Natural killer cell (primary cell): ENCODE measurements at regions not wholly inside any gene's neighbourhood (a gene's known extent, or its start where the extent isn't known, plus 50 kb on each side); places are given as distances from the start of the nearest gene placed in this dataset.

Experiments used
- ATAC-seq, 3 donors: fragments of 150-1000 bp in 2 of 3; fragments of 200-7000 bp in 1 of 3; cut with Tn5 transposase; 1 replicate in 1 of 3; 2 replicates in 2 of 3; pipeline ENCODE4 v1.10.0; 2021; ENCODE audit warnings: mild to moderate bottlenecking in 2 of 3, moderate library complexity in 2 of 3
- DNase-seq, 2 donors: peaks; one replicate each; pipeline versions ENCODE4 v3.0.0 to v3.0.0-alpha.2; 2013 to 2021; ENCODE audit warnings: mixed read lengths in 1 of 2
- H3K27ac ChIP-seq: one replicate; pipeline ENCODE4 v1.5.1; 2013; ENCODE audit warnings: mild to moderate bottlenecking, low read length
- H3K27me3 ChIP-seq: one replicate; pipeline ENCODE4 v1.6.1; 2013; ENCODE audit warnings: low read length; ENCODE audit not compliant: control insufficient read depth, insufficient read depth
- H3K36me3 ChIP-seq: one replicate; pipeline ENCODE4 v1.6.1; 2013; ENCODE audit warnings: low read length; ENCODE audit not compliant: control insufficient read depth, insufficient read depth
- H3K4me1 ChIP-seq: one replicate; pipeline ENCODE4 v1.6.1; 2013; ENCODE audit warnings: low read length; ENCODE audit not compliant: control insufficient read depth, insufficient read depth
- H3K4me3 ChIP-seq: one replicate; pipeline ENCODE4 v1.5.1; 2013; ENCODE audit warnings: low read length
- H3K9me3 ChIP-seq: one replicate; pipeline ENCODE4 v1.6.1; 2013; ENCODE audit warnings: low read length; ENCODE audit not compliant: control insufficient read depth, insufficient read depth
- H3K27ac Mint-ChIP-seq, 2 donors: one replicate each; pipeline ENCODE4 v1.8.0; 2022; ENCODE audit warnings: mild to moderate bottlenecking in 2 of 2, mixed read lengths in 2 of 2, moderate library complexity in 1 of 2
- H3K27me3 Mint-ChIP-seq, 2 donors: one replicate each; pipeline ENCODE4 v1.8.0; 2022; ENCODE audit warnings: low read depth in 2 of 2, mixed read lengths in 2 of 2
- H3K36me3 Mint-ChIP-seq: one replicate; pipeline ENCODE4 v1.8.0; 2022; ENCODE audit warnings: mixed read lengths
- H3K4me1 Mint-ChIP-seq, 2 donors: one replicate each; pipeline ENCODE4 v1.8.0; 2022; ENCODE audit warnings: mixed read lengths in 2 of 2
- H3K4me3 Mint-ChIP-seq: one replicate; pipeline ENCODE4 v1.8.0; 2022; ENCODE audit warnings: mild to moderate bottlenecking, moderate library complexity, mixed read lengths
- H3K9me3 Mint-ChIP-seq, 2 donors: one replicate each; pipeline ENCODE4 v1.8.0; 2022; ENCODE audit warnings: mixed read lengths in 2 of 2
- WGBS: methylation state at CpG from one replicate; pipeline ENCODE4 v1.1.7; 2013; ENCODE audit warnings: missing lambda C conversion rate; ENCODE audit not compliant: insufficient coverage; 5-methylcytosine and 5-hydroxymethylcytosine counted together
- intact Hi-C: fragments of 100-400 bp; cut with micrococcal nuclease; formaldehyde crosslinking; loops from one replicate; pipeline ENCODE4 v1.14.2; 2022
- TF ChIP-seq, protein P1 (sequence below): fragments of 200-600 bp; IDR thresholded peaks from one replicate; pipeline ENCODE4 v1.8.0; 2022; ENCODE audit warnings: antibody characterized with exemption

DNA sequence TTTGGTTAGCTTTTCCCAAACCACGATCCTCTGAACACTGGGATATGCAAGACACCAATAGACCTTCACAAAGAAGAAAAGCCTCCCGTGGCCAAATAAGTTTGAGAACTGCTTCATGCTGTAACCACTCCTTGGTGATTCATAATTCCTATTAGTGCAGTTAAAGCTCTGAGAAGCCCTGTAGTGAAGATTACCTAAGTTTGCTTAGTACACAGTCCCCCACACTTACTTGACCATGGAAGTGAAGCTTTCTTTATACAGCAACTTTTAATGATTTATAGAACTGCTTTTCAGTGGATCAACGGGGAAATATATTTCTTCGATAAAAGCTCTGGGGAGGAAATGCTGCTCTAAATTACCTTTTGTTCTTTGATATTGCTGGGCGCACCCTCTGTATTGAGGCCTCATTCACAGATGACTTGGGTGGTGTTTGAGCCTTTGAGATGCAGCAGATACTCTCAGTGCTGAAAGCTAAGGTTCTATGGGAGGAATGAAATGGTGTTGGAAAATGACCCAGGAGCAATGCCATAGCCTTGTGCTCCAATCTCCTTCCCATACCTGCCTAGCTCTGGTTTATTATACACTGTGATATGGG is 67.4 kb downstream of the CBLL2 start:
- no peak overlapping the region for H3K4me3 Mint-ChIP-seq
- 85% methylated on average over 4 of the region's 5 CpGs for WGBS
- DNase-seq (no peak), ATAC-seq (no peak)
- no peaks in the 10 kb centered on the region for H3K9me3 ChIP-seq
- no peaks in the 10 kb centered on the region for H3K36me3 Mint-ChIP-seq
- H3K27ac ChIP-seq = no peak overlapping the region
- H3K4me3 ChIP-seq = no peak overlapping the region
- H3K27me3 ChIP-seq = no peaks in the 10 kb centered on the region
- H3K27me3 Mint-ChIP-seq = no peaks in the 10 kb centered on the region
- no peak overlapping the region for H3K27ac Mint-ChIP-seq
- H3K4me1 Mint-ChIP-seq = no peaks in the 10 kb centered on the region
- intact Hi-C loops = no loop called here
- TF ChIP-seq, protein P1, sequence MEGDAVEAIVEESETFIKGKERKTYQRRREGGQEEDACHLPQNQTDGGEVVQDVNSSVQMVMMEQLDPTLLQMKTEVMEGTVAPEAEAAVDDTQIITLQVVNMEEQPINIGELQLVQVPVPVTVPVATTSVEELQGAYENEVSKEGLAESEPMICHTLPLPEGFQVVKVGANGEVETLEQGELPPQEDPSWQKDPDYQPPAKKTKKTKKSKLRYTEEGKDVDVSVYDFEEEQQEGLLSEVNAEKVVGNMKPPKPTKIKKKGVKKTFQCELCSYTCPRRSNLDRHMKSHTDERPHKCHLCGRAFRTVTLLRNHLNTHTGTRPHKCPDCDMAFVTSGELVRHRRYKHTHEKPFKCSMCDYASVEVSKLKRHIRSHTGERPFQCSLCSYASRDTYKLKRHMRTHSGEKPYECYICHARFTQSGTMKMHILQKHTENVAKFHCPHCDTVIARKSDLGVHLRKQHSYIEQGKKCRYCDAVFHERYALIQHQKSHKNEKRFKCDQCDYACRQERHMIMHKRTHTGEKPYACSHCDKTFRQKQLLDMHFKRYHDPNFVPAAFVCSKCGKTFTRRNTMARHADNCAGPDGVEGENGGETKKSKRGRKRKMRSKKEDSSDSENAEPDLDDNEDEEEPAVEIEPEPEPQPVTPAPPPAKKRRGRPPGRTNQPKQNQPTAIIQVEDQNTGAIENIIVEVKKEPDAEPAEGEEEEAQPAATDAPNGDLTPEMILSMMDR = no peak
- H3K9me3 Mint-ChIP-seq = no peaks in the 10 kb centered on the region
- H3K4me1 ChIP-seq = no peaks in the 10 kb centered on the region
- H3K36me3 ChIP-seq = no peaks in the 10 kb centered on the region

DNA sequence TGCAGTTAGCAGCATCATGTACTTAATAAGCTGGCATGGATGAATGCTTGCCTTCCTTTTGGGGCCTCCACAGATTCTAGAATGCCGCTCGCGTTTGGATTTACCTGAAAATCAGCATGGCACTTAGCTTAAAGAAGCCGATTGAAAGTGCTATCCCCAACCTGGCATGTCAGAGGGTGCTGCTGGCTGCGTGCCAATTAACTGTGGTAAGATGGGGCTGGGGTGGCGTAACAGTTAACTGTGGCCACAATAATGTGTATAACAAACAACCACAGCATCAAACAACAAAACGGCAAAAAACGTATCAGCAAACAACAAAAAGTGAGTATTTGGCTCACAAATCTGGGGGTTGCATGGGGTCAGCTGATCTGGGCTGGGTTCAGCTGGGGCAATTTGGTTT is 70.5 kb downstream of the CBLL2 start:
- intact Hi-C loops = no loop called here
- H3K4me1 Mint-ChIP-seq = no peaks in the 10 kb centered on the region
- no peak for ATAC-seq
- no peaks in the 10 kb centered on the region for H3K4me1 ChIP-seq
- no peaks in the 10 kb centered on the region for H3K36me3 ChIP-seq
- H3K27me3 Mint-ChIP-seq = no peaks in the 10 kb centered on the region
- TF ChIP-seq, protein P1 = no peak
- no peak overlapping the region for H3K27ac Mint-ChIP-seq
- no peak for DNase-seq
- 100% methylated on average over 3 of the region's 8 CpGs for WGBS
- peaks cover 2 to 3% of the 10 kb centered on the region in 2 donors for H3K9me3 Mint-ChIP-seq
- no peaks in the 10 kb centered on the region for H3K27me3 ChIP-seq
- H3K9me3 ChIP-seq = no peaks in the 10 kb centered on the region
- H3K36me3 Mint-ChIP-seq = no peaks in the 10 kb centered on the region
- no peak overlapping the region for H3K4me3 ChIP-seq
- no peak overlapping the region for H3K4me3 Mint-ChIP-seq
- H3K27ac ChIP-seq = no peak overlapping the region

DNA sequence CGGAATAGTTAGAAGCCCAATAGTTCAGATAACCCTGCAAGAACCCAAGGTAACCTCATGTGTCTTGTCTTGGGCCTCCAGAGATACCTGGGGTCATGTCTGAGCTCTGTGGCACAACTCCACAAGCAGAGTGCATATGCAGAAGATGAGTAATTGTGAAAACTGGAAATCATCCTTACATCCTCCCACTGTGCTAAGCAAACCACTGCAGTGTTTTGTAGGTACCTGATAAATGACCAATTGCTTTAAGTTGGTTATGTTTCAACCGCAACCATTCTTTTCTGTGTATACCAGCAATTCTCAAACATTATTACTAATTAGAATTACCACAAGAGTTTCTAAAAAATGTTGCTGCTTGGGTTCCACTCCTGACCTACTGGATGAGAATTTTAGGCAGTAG is 73.2 kb downstream of the CBLL2 start:
- ATAC-seq (no peak), DNase-seq (no peak)
- no peaks in the 10 kb centered on the region for H3K4me1 Mint-ChIP-seq
- Histone ChIP-seq H3K4me3 (no peak overlapping the region), H3K27me3 (no peaks in the 10 kb centered on the region), H3K27ac (no peak overlapping the region), H3K9me3 (no peaks in the 10 kb centered on the region), H3K4me1 (no peaks in the 10 kb centered on the region), H3K36me3 (no peaks in the 10 kb centered on the region)
- H3K27ac Mint-ChIP-seq = no peak overlapping the region
- no CpG with 5 or more reads among the region's 2 CpGs for WGBS
- intact Hi-C loops = no loop called here
- H3K4me3 Mint-ChIP-seq = no peak overlapping the region
- TF ChIP-seq, protein P1 = no peak
- no peaks in the 10 kb centered on the region for H3K36me3 Mint-ChIP-seq
- H3K27me3 Mint-ChIP-seq = no peaks in the 10 kb centered on the region
- peaks cover 2 to 3% of the 10 kb centered on the region in 2 donors for H3K9me3 Mint-ChIP-seq

DNA sequence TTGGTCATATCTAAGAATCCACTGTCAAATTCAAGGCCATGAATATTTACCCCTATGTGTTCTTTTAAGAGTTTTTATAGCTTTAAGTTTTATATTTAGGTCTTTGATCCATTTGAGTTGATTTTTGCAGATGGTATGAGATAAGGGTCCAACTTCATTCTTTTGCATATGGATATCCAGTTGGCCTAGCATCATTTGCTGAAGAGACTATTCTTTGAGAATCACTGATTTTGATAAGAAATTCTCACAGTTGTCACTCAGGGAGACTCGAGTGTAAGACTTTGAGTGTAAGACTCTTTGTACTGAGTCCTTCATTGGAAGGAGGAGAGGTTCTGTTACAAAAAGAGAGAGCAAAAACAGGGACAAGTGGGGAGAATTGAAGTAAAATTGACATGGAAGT is 74.8 kb downstream of the CBLL2 start:
- H3K36me3 ChIP-seq = no peaks in the 10 kb centered on the region
- no peaks in the 10 kb centered on the region for H3K9me3 ChIP-seq
- no peaks in the 10 kb centered on the region for H3K27me3 Mint-ChIP-seq
- ATAC-seq = no peak
- no peaks in the 10 kb centered on the region for H3K27me3 ChIP-seq
- H3K36me3 Mint-ChIP-seq = no peaks in the 10 kb centered on the region
- H3K27ac Mint-ChIP-seq = no peak overlapping the region
- WGBS = 56% methylated on average over 1 of the region's 1 CpG
- TF ChIP-seq, protein P1 = no peak
- no peak overlapping the region for H3K4me3 Mint-ChIP-seq
- H3K27ac ChIP-seq = no peak overlapping the region
- peaks cover 2 to 3% of the 10 kb centered on the region in 2 donors for H3K9me3 Mint-ChIP-seq
- DNase-seq = no peak
- H3K4me3 ChIP-seq = no peak overlapping the region
- H3K4me1 ChIP-seq = no peaks in the 10 kb centered on the region
- H3K4me1 Mint-ChIP-seq = no peaks in the 10 kb centered on the region
- intact Hi-C loops = no loop called here
